Endodermal cell (in vitro differentiated cells): ENCODE measurements at regions not wholly inside any gene's neighbourhood (a gene's known extent, or its start where the extent isn't known, plus 50 kb on each side); places are given as distances from the start of the nearest gene placed in this dataset.

Source experiments
- DNase-seq: peaks from one replicate; pipeline ENCODE4 v3.0.0-alpha.2; 2017
- H3K27ac ChIP-seq: 2 replicates; pipeline ENCODE4 v1.5.1; 2013; ENCODE audit warnings: mild to moderate bottlenecking, low read depth, low read length, moderate library complexity
- H3K27me3 ChIP-seq: 2 replicates; pipeline ENCODE4 v1.6.1; 2013; ENCODE audit warnings: mild to moderate bottlenecking, low read length, moderate library complexity; ENCODE audit not compliant: insufficient read depth, control insufficient read depth, poor library complexity, severe bottlenecking
- H3K36me3 ChIP-seq: 2 replicates; pipeline ENCODE4 v1.7.0; 2013; ENCODE audit warnings: mild to moderate bottlenecking, low read length, moderate library complexity; ENCODE audit not compliant: control insufficient read depth, insufficient read depth
- H3K4me1 ChIP-seq: one replicate; pipeline ENCODE4 v1.7.0; 2013; ENCODE audit warnings: low read length; ENCODE audit not compliant: control insufficient read depth, insufficient read depth
- H3K4me3 ChIP-seq: 2 replicates; pipeline ENCODE4 v1.5.1; 2013; ENCODE audit warnings: mild to moderate bottlenecking, low read length, moderate library complexity
- H3K9ac ChIP-seq: 2 replicates; pipeline ENCODE4 v1.6.1; 2013; ENCODE audit warnings: mild to moderate bottlenecking, low read length, moderate library complexity; ENCODE audit not compliant: poor library complexity, severe bottlenecking; ENCODE audit errors: extremely low read depth
- H3K9me3 ChIP-seq: 2 replicates; pipeline ENCODE4 v1.6.1; 2013; ENCODE audit warnings: mild to moderate bottlenecking, low read length, moderate library complexity; ENCODE audit not compliant: control insufficient read depth
- H3K27ac Mint-ChIP-seq: 2 replicates; pipeline ENCODE4 v1.8.0; 2020; ENCODE audit warnings: mixed read lengths
- H3K27me3 Mint-ChIP-seq: 2 replicates; pipeline ENCODE4 v1.8.0; 2021; ENCODE audit warnings: mild to moderate bottlenecking, mixed read lengths; ENCODE audit not compliant: insufficient read depth
- H3K36me3 Mint-ChIP-seq: 2 replicates; pipeline ENCODE4 v1.8.0; 2020; ENCODE audit warnings: low read depth, mixed read lengths
- H3K4me1 Mint-ChIP-seq: 2 replicates; pipeline ENCODE4 v1.8.0; 2020; ENCODE audit warnings: mixed read lengths
- H3K4me3 Mint-ChIP-seq: 2 replicates; pipeline ENCODE4 v1.8.0; 2020; ENCODE audit warnings: mild to moderate bottlenecking, moderate library complexity, mixed read lengths
- H3K9me3 Mint-ChIP-seq: 2 replicates; pipeline ENCODE4 v1.8.0; 2020; ENCODE audit warnings: mild to moderate bottlenecking, mixed read lengths
- CTCF ChIP-seq: fragments of 200-600 bp; sonication (generic); conservative IDR thresholded peaks from 2 replicates; pipeline ENCODE4 v1.5.0; 2021; ENCODE audit warnings: antibody characterized with exemption, mild to moderate bottlenecking
- WGBS, 2 experiments: methylation state at CpG; one replicate each; pipeline versions ENCODE4 v1.1.5 to v1.1.7; 2013; ENCODE audit warnings: missing lambda C conversion rate in 2 of 2, mixed read lengths in 1 of 2; ENCODE audit not compliant: insufficient coverage in 1 of 2, insufficient read length in 1 of 2; 5-methylcytosine and 5-hydroxymethylcytosine counted together

GRCh38 chr12:131273291-131273845, 319.7 kb downstream of the ADGRD1 start:
- no peak overlapping the region for H3K27ac Mint-ChIP-seq
- H3K36me3 Mint-ChIP-seq: no peaks in the 10 kb centered on the region
- Histone ChIP-seq H3K27ac (no peak overlapping the region), H3K9me3 (no peaks in the 10 kb centered on the region), H3K4me3 (no peak overlapping the region), H3K27me3 (no peaks in the 10 kb centered on the region), H3K4me1 (peaks cover 3% of the 10 kb centered on the region), H3K9ac (no peak overlapping the region), H3K36me3 (no peaks in the 10 kb centered on the region)
- no peak for DNase-seq
- no peaks in the 10 kb centered on the region for H3K9me3 Mint-ChIP-seq
- 87 to 94% methylated on average over 8 to 11 of the region's 11 CpGs for WGBS, 2 experiments
- H3K4me3 Mint-ChIP-seq: no peak overlapping the region
- no peak for TF ChIP-seq CTCF
- H3K27me3 Mint-ChIP-seq: no peaks in the 10 kb centered on the region
- H3K4me1 Mint-ChIP-seq: peaks cover 6% of the 10 kb centered on the region

- no peaks in the 10 kb centered on the region for H3K27me3 Mint-ChIP-seq
- H3K27ac ChIP-seq: no peak overlapping the region
- H3K36me3 ChIP-seq: no peaks in the 10 kb centered on the region
- peaks cover 3% of the 10 kb centered on the region for H3K4me1 ChIP-seq
- no peaks in the 10 kb centered on the region for H3K27me3 ChIP-seq
- no peaks in the 10 kb centered on the region for H3K36me3 Mint-ChIP-seq
- no peak overlapping the region for H3K9ac ChIP-seq
- no peaks in the 10 kb centered on the region for H3K9me3 ChIP-seq
- TF ChIP-seq CTCF: no peak
- no peak overlapping the region for H3K27ac Mint-ChIP-seq
- DNase-seq: no peak
- H3K4me3 Mint-ChIP-seq: no peak overlapping the region
- H3K4me1 Mint-ChIP-seq: peaks cover 6% of the 10 kb centered on the region
- H3K4me3 ChIP-seq: no peak overlapping the region
- WGBS, 2 experiments: 91 to 95% methylated on average over 11 to 12 of the region's 12 CpGs
- no peaks in the 10 kb centered on the region for H3K9me3 Mint-ChIP-seq
Measured at GRCh38 chr12:131274061-131274460, 320.4 kb downstream of the ADGRD1 start.

GRCh38 chr12:131274906-131275305, 321.2 kb downstream of the ADGRD1 start:
- no peak for DNase-seq
- no peaks in the 10 kb centered on the region for H3K27me3 ChIP-seq
- no peak overlapping the region for H3K4me3 Mint-ChIP-seq

More at GRCh38 chr12:131274906-131275305, 321.2 kb downstream of the ADGRD1 start:
- Mint-ChIP-seq H3K4me1 (peaks cover 6% of the 10 kb centered on the region), H3K9me3 (no peaks in the 10 kb centered on the region), H3K27me3 (no peaks in the 10 kb centered on the region), H3K27ac (no peak overlapping the region), H3K36me3 (no peaks in the 10 kb centered on the region)
- 84 to 94% methylated on average over 10 to 14 of the region's 14 CpGs for WGBS, 2 experiments
- no peak overlapping the region for H3K4me3 ChIP-seq
- H3K9me3 ChIP-seq: no peaks in the 10 kb centered on the region
- H3K27ac ChIP-seq: no peak overlapping the region
- TF ChIP-seq CTCF: no peak
- H3K9ac ChIP-seq: no peak overlapping the region
- H3K36me3 ChIP-seq: no peaks in the 10 kb centered on the region
- H3K4me1 ChIP-seq: peaks cover 3% of the 10 kb centered on the region
